SK-N-SH treated with all-trans-retinoic acid at 6 μM for 48 hours (cell line): ENCODE measurements at regions not wholly inside any gene's neighbourhood (a gene's known extent, or its start where the extent isn't known, plus 50 kb on each side); places are given as distances from the start of the nearest gene placed in this dataset.

Experiments
- ATAC-seq: fragments of 200-7000 bp; cut with Tn5 transposase; 3 replicates; pipeline ENCODE4 v1.9.1; 2020; ENCODE audit warnings: mild to moderate bottlenecking, moderate library complexity
- ARNTL ChIP-seq: fragments of 450-650 bp; formaldehyde crosslinking; IDR thresholded peaks from 2 replicates; pipeline ENCODE4 v1.5.0; 2020; ENCODE audit warnings: low read depth, mild to moderate bottlenecking, moderate library complexity, borderline replicate concordance
- CSDC2 ChIP-seq: fragments of 250-450 bp; sonication (Bioruptor Pico); IDR thresholded peaks from 2 replicates; pipeline ENCODE4 v1.5.0; 2020; ENCODE audit warnings: mild to moderate bottlenecking, moderate library complexity
- GLIS3 ChIP-seq: fragments of 250-450 bp; sonication (Bioruptor Pico); IDR thresholded peaks from 2 replicates; pipeline ENCODE4 v1.5.0; 2020; ENCODE audit warnings: mild to moderate bottlenecking, moderate library complexity
- ISL1 ChIP-seq: fragments of 250-450 bp; sonication (Bioruptor Pico); IDR thresholded peaks from 2 replicates; pipeline ENCODE4 v2.1.2; 2022; ENCODE audit warnings: mild to moderate bottlenecking, moderate library complexity
- OSR1 ChIP-seq: fragments of 250-450 bp; sonication (Bioruptor Pico); IDR thresholded peaks from 2 replicates; pipeline ENCODE4 v1.8.0; 2022; ENCODE audit warnings: moderate library complexity, mild to moderate bottlenecking, inconsistent platforms
- RARB ChIP-seq: fragments of 250-450 bp; sonication (Bioruptor Pico); IDR thresholded peaks from 2 replicates; pipeline ENCODE4 v1.8.0; 2021; ENCODE audit warnings: mild to moderate bottlenecking, moderate library complexity
- SNAI2 ChIP-seq: fragments of 250-450 bp; sonication (Bioruptor Pico); IDR thresholded peaks from 2 replicates; pipeline ENCODE4 v1.5.0; 2020; ENCODE audit warnings: mild to moderate bottlenecking, moderate library complexity
- TCF4 ChIP-seq: fragments of 250-450 bp; sonication (Bioruptor Pico); IDR thresholded peaks from 2 replicates; pipeline ENCODE4 v1.8.0; 2021; ENCODE audit warnings: mild to moderate bottlenecking, moderate library complexity, borderline replicate concordance
- TOX ChIP-seq: fragments of 250-450 bp; sonication (Bioruptor Pico); IDR thresholded peaks from 2 replicates; pipeline ENCODE4 v1.8.0; 2021; ENCODE audit warnings: mild to moderate bottlenecking, moderate library complexity, borderline replicate concordance
- ZC3H10 ChIP-seq: fragments of 250-450 bp; sonication (Bioruptor Pico); IDR thresholded peaks from 2 replicates; pipeline ENCODE4 v1.5.1; 2021; ENCODE audit warnings: mild to moderate bottlenecking, moderate library complexity
- TF ChIP-seq, protein P1 (sequence below): fragments of 250-450 bp; sonication (Bioruptor Pico); IDR thresholded peaks from 2 replicates; pipeline ENCODE4 v1.8.0; 2020; ENCODE audit warnings: mild to moderate bottlenecking, moderate library complexity, borderline replicate concordance
- TF ChIP-seq, protein P2 (sequence below): fragments of 250-450 bp; sonication (Bioruptor Pico); IDR thresholded peaks from 2 replicates; pipeline ENCODE4 v1.5.1; 2020; ENCODE audit warnings: low read depth, mild to moderate bottlenecking, moderate library complexity
- TF ChIP-seq, protein P3 (sequence below): fragments of 250-450 bp; sonication (Bioruptor Pico); IDR thresholded peaks from 2 replicates; pipeline ENCODE4 v1.8.0; 2021; ENCODE audit warnings: low read depth, mild to moderate bottlenecking, moderate library complexity, borderline replicate concordance
- TF ChIP-seq, protein P4 (sequence below): fragments of 250-450 bp; sonication (Bioruptor Pico); IDR thresholded peaks from 2 replicates; pipeline ENCODE4 v1.5.1; 2021; ENCODE audit warnings: mild to moderate bottlenecking, moderate library complexity

DNA sequence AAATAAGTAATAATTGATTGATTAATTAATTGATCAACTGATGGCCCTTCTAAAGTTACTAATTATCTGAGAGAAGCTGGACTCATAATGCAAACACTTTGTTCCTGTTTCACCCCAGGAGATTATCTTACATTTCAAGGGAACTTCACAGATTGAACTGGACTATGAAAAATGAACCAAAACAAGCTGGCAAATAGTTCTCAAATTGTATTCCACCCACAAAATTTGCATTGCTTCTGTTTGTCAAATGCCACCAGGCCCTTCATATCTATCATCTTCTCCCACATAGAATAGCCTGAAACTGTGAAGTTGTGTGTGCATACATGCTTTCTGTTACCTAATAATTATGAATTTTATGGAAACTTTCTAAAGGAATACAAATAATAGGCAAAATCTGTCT lies 104.0 kb downstream of the ZNF281 start:
- no peak for ATAC-seq
- TF ChIP-seq CSDC2 (CRISPR knock-in tag) (no peak), GLIS3 (CRISPR knock-in tag) (no peak)
- TF ChIP-seq, protein P1, sequence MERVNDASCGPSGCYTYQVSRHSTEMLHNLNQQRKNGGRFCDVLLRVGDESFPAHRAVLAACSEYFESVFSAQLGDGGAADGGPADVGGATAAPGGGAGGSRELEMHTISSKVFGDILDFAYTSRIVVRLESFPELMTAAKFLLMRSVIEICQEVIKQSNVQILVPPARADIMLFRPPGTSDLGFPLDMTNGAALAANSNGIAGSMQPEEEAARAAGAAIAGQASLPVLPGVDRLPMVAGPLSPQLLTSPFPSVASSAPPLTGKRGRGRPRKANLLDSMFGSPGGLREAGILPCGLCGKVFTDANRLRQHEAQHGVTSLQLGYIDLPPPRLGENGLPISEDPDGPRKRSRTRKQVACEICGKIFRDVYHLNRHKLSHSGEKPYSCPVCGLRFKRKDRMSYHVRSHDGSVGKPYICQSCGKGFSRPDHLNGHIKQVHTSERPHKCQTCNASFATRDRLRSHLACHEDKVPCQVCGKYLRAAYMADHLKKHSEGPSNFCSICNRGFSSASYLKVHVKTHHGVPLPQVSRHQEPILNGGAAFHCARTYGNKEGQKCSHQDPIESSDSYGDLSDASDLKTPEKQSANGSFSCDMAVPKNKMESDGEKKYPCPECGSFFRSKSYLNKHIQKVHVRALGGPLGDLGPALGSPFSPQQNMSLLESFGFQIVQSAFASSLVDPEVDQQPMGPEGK, result no peak
- TF ChIP-seq, protein P2, sequence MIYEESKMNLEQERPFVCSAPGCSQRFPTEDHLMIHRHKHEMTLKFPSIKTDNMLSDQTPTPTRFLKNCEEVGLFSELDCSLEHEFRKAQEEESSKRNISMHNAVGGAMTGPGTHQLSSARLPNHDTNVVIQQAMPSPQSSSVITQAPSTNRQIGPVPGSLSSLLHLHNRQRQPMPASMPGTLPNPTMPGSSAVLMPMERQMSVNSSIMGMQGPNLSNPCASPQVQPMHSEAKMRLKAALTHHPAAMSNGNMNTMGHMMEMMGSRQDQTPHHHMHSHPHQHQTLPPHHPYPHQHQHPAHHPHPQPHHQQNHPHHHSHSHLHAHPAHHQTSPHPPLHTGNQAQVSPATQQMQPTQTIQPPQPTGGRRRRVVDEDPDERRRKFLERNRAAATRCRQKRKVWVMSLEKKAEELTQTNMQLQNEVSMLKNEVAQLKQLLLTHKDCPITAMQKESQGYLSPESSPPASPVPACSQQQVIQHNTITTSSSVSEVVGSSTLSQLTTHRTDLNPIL (CRISPR knock-in tag), result no peak

DNA sequence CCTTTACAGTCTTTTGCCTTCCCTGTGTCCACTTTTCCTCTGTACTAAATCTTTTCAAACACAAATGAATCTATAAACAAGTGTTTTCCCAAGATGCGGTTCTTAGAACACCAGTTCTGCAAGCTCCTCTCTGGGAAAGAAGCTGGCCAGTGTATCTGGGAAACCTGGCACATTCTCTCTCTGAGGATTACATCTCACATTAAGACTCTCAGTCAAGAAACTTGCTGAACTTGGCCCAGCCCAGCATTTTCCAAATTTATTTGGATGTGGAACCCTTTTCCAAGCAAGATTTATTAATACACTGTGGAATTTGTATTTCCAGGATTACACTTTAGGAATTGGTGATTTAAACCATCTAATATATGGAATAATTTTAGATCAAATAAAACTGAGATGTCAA lies 105.7 kb downstream of the ZNF281 start:
- TF ChIP-seq, protein P3, sequence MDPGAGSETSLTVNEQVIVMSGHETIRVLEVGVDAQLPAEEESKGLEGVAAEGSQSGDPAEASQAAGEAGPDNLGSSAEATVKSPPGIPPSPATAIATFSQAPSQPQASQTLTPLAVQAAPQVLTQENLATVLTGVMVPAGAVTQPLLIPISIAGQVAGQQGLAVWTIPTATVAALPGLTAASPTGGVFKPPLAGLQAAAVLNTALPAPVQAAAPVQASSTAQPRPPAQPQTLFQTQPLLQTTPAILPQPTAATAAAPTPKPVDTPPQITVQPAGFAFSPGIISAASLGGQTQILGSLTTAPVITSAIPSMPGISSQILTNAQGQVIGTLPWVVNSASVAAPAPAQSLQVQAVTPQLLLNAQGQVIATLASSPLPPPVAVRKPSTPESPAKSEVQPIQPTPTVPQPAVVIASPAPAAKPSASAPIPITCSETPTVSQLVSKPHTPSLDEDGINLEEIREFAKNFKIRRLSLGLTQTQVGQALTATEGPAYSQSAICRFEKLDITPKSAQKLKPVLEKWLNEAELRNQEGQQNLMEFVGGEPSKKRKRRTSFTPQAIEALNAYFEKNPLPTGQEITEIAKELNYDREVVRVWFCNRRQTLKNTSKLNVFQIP (CRISPR knock-in tag), result no peak
- TF ChIP-seq TOX (CRISPR knock-in tag), result no peak
- TF ChIP-seq ARNTL (CRISPR knock-in tag), result no peak
- no peak for TF ChIP-seq TCF4
- TF ChIP-seq OSR1 (CRISPR knock-in tag), result no peak
- no peak for TF ChIP-seq ISL1 (CRISPR knock-in tag)
- TF ChIP-seq CSDC2 (CRISPR knock-in tag), result no peak
- no peak for ATAC-seq

DNA sequence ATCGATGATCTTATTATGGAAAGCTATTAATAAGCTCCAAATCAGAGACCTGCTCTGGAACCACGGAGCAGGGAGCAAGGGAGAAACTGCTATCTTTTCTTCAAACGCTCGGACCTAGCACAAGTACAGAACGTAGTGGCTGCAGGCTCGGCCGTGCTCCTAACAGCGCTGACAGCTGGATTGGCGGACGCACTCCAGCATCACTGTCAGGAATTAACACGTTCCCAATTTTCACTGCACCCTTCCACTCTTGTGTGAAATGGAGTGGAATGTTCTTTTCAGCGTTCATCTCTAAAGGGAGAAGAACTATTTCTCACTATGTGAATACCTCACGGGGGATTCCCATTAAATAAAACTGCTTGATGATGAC lies 106.9 kb downstream of the ZNF281 start:
- TF ChIP-seq GLIS3 (CRISPR knock-in tag) (no peak), SNAI2 (CRISPR knock-in tag) (no peak), TOX (CRISPR knock-in tag) (no peak), RARB (CRISPR knock-in tag) (no peak), ARNTL (CRISPR knock-in tag) (no peak), ISL1 (CRISPR knock-in tag) (no peak), ZC3H10 (CRISPR knock-in tag) (no peak), CSDC2 (CRISPR knock-in tag) (no peak)
- TF ChIP-seq, protein P4, sequence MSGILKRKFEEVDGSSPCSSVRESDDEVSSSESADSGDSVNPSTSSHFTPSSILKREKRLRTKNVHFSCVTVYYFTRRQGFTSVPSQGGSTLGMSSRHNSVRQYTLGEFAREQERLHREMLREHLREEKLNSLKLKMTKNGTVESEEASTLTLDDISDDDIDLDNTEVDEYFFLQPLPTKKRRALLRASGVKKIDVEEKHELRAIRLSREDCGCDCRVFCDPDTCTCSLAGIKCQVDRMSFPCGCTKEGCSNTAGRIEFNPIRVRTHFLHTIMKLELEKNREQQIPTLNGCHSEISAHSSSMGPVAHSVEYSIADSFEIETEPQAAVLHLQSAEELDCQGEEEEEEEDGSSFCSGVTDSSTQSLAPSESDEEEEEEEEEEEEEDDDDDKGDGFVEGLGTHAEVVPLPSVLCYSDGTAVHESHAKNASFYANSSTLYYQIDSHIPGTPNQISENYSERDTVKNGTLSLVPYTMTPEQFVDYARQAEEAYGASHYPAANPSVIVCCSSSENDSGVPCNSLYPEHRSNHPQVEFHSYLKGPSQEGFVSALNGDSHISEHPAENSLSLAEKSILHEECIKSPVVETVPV, result no peak
- TF ChIP-seq, protein P3 (CRISPR knock-in tag), result no peak
- ATAC-seq, result peak; percentile 47; the same call in 2 of the 3 replicates

DNA sequence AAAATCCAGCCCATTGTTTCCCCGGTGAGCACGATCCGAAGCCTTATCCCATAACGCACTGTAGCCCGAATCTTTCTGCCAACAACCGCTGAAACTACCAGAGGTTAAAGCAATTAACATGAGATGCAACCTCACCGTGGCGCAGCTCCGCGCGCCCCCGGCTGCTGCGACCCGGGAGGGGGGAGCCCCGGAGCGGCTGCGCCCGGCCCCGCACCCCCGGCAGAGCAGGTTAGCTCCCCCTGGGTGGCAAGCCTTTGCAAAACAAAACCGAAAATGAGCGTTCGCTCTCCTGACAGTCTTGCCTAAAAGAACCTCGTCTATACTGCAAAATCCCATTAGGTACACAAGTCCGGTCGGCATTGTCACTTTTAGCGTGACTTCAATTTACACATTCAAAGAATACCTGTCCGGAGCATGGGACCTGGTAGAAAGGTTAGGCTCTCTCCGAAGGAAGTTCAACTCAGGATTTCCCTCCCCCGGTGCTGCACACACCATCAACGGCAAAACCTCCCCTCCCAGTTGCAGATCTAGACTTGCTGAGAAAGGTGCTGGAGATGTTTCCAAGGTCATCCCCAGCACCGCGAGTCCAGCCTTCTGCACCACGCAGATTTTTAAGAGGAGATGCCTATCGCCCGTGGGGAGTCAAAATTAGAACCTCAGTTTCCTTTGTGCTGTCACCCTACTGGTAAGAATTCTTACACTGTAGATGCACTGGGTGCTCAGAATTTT lies 107.5 kb downstream of the ZNF281 start:
- ATAC-seq, result peak; percentile 84
- TF ChIP-seq CSDC2 (CRISPR knock-in tag) (no peak), SNAI2 (CRISPR knock-in tag) (no peak), GLIS3 (CRISPR knock-in tag) (no peak)
- TF ChIP-seq, protein P3 (CRISPR knock-in tag), result no peak
- TF ChIP-seq, all 23 proteins: peak for 0
